ENCODE measurements at regions not wholly inside any gene's neighbourhood (a gene's known extent, or its start where the extent isn't known, plus 50 kb on each side); places are given as distances from the start of the nearest gene placed in this dataset.

- Histone ChIP-seq H3K27me3 (ENCODE audit: control insufficient read depth in 4 of 4, insufficient read depth in 4 of 4, low read length in 3 of 4) (no peaks in the 10 kb centered on the region), H3K4me3 (ENCODE audit: low read depth in 1 of 3, low read length in 3 of 3) (no peak overlapping the region), H3K9ac (ENCODE audit: low read depth in 1 of 2, low read length in 2 of 2) (no peak overlapping the region), H3K27ac (ENCODE audit: low read depth in 1 of 2, low read length in 2 of 2) (no peak overlapping the region), H3K36me3 (ENCODE audit: control insufficient read depth in 4 of 4, insufficient read depth in 3 of 4, low read depth in 1 of 4, low read length in 3 of 4) (no peaks in the 10 kb centered on the region), H3K4me1 (ENCODE audit: control insufficient read depth in 4 of 4, insufficient read depth in 4 of 4, low read length in 3 of 4) (peaks cover 0 to 6% (median 0%) of the 10 kb centered on the region in 4 donors), H3K9me3 (ENCODE audit: control insufficient read depth in 4 of 4, low read length in 3 of 4) (peaks cover 0 to 3% (median 0%) of the 10 kb centered on the region in 4 donors)
- 73% methylated on average over 7 of the region's 7 CpGs for WGBS
- DNase-seq (ENCODE audit: low spot score), result no peak
- no peak for TF ChIP-seq HNF4G (IDR thresholded peaks at IDR 0.05)
- no peak for TF ChIP-seq GABPA (IDR thresholded peaks at IDR 0.05 in 1 of 2, conservative IDR thresholded peaks at IDR 0.05 in 1 of 2)
- TF ChIP-seq, protein P1, sequence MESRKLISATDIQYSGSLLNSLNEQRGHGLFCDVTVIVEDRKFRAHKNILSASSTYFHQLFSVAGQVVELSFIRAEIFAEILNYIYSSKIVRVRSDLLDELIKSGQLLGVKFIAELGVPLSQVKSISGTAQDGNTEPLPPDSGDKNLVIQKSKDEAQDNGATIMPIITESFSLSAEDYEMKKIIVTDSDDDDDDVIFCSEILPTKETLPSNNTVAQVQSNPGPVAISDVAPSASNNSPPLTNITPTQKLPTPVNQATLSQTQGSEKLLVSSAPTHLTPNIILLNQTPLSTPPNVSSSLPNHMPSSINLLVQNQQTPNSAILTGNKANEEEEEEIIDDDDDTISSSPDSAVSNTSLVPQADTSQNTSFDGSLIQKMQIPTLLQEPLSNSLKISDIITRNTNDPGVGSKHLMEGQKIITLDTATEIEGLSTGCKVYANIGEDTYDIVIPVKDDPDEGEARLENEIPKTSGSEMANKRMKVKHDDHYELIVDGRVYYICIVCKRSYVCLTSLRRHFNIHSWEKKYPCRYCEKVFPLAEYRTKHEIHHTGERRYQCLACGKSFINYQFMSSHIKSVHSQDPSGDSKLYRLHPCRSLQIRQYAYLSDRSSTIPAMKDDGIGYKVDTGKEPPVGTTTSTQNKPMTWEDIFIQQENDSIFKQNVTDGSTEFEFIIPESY (IDR thresholded peaks at IDR 0.05), result no peak
- no peak for TF ChIP-seq HNF4A (conservative IDR thresholded peaks at IDR 0.05)
- TF ChIP-seq FOXA1 (IDR thresholded peaks at IDR 0.05), result no peak
- no peak for TF ChIP-seq SP1 (IDR thresholded peaks at IDR 0.05)
- TF ChIP-seq, protein P2, sequence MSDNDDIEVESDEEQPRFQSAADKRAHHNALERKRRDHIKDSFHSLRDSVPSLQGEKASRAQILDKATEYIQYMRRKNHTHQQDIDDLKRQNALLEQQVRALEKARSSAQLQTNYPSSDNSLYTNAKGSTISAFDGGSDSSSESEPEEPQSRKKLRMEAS (IDR thresholded peaks at IDR 0.05), result no peak
- TF ChIP-seq REST (IDR thresholded peaks at IDR 0.05), result no peak
- no peak for TF ChIP-seq RAD21 (IDR thresholded peaks at IDR 0.05)
- TF ChIP-seq JUND (IDR thresholded peaks at IDR 0.05), result no peak
- no peak for TF ChIP-seq EGR1 (IDR thresholded peaks at IDR 0.05; ENCODE audit: low read depth in 2 of 2)
- TF ChIP-seq TAF1 (conservative IDR thresholded peaks at IDR 0.05), result no peak
Observed at GRCh38 chr9:88805217-88805943, 185.9 kb upstream of the S1PR3 start.

GRCh38 chr9:88807426-88807825 lies 183.8 kb upstream of the S1PR3 start:
- H3K9ac ChIP-seq (ENCODE audit: low read depth in 1 of 2, low read length in 2 of 2), result no peak overlapping the region
- TF ChIP-seq, protein P3, sequence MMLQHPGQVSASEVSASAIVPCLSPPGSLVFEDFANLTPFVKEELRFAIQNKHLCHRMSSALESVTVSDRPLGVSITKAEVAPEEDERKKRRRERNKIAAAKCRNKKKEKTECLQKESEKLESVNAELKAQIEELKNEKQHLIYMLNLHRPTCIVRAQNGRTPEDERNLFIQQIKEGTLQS (IDR thresholded peaks at IDR 0.05), result no peak
- no peak for TF ChIP-seq RXRA (IDR thresholded peaks at IDR 0.05)
- no peak for TF ChIP-seq GABPA (IDR thresholded peaks at IDR 0.05 in 1 of 2, conservative IDR thresholded peaks at IDR 0.05 in 1 of 2)
- no peak for TF ChIP-seq EGR1 (IDR thresholded peaks at IDR 0.05; ENCODE audit: low read depth in 2 of 2)
- TF ChIP-seq TAF1 (conservative IDR thresholded peaks at IDR 0.05), result no peak
- TF ChIP-seq, protein P1 (IDR thresholded peaks at IDR 0.05), result no peak
- TF ChIP-seq FOXA1 (IDR thresholded peaks at IDR 0.05), result no peak
- no peak for TF ChIP-seq NR2F2 (IDR thresholded peaks at IDR 0.05)
- no peak for TF ChIP-seq YY1 (IDR thresholded peaks at IDR 0.05)
- no peak for TF ChIP-seq HNF4G (IDR thresholded peaks at IDR 0.05)
- no peak for TF ChIP-seq HNF4A (conservative IDR thresholded peaks at IDR 0.05)
- TF ChIP-seq JUND (IDR thresholded peaks at IDR 0.05), result no peak
- TF ChIP-seq CTCF (IDR thresholded peaks at IDR 0.05; ENCODE audit: low read depth, low read length, missing input control), result no peak
- no peak for DNase-seq (ENCODE audit: low spot score)

More at GRCh38 chr9:88807426-88807825, 183.8 kb upstream of the S1PR3 start:
- H3K36me3 ChIP-seq (ENCODE audit: control insufficient read depth in 4 of 4, insufficient read depth in 3 of 4, low read depth in 1 of 4, low read length in 3 of 4), result no peaks in the 10 kb centered on the region
- no peaks in the 10 kb centered on the region for H3K27me3 ChIP-seq (ENCODE audit: control insufficient read depth in 4 of 4, insufficient read depth in 4 of 4, low read length in 3 of 4)
- peaks cover 0 to 3% (median 0%) of the 10 kb centered on the region in 4 donors for H3K9me3 ChIP-seq (ENCODE audit: control insufficient read depth in 4 of 4, low read length in 3 of 4)
- H3K27ac ChIP-seq (ENCODE audit: low read depth in 1 of 2, low read length in 2 of 2), result no peak overlapping the region
- H3K4me1 ChIP-seq (ENCODE audit: control insufficient read depth in 4 of 4, insufficient read depth in 4 of 4, low read length in 3 of 4), result no peaks in the 10 kb centered on the region
- 91% methylated on average over 5 of the region's 5 CpGs for WGBS
- H3K4me3 ChIP-seq (ENCODE audit: low read depth in 1 of 3, low read length in 3 of 3), result no peak overlapping the region

Data from liver (tissue), 8 donors.